Stomach smooth muscle (tissue), 2 donors: ENCODE measurements at regions not wholly inside any gene's neighbourhood (a gene's known extent, or its start where the extent isn't known, plus 50 kb on each side); places are given as distances from the start of the nearest gene placed in this dataset.

Experiments
- H3K27ac ChIP-seq: one replicate; pipeline ENCODE4 v1.7.0; 2013; ENCODE audit warnings: mild to moderate bottlenecking, low read length, inconsistent platforms
- H3K27me3 ChIP-seq, 2 donors: one replicate each; pipeline ENCODE4 v1.7.0; 2013; ENCODE audit warnings: low read length in 2 of 2; ENCODE audit not compliant: insufficient read depth in 2 of 2, control insufficient read depth in 1 of 2
- H3K36me3 ChIP-seq, 2 donors: one replicate each; pipeline ENCODE4 v1.7.0; 2013; ENCODE audit warnings: low read length in 2 of 2; ENCODE audit not compliant: control insufficient read depth in 2 of 2, insufficient read depth in 2 of 2
- H3K4me1 ChIP-seq: one replicate; pipeline ENCODE4 v1.7.0; 2013; ENCODE audit warnings: low read length; ENCODE audit not compliant: control insufficient read depth, insufficient read depth
- H3K4me3 ChIP-seq, 2 donors: one replicate each; pipeline ENCODE4 v1.7.0; 2013; ENCODE audit warnings: low read length in 2 of 2
- H3K9ac ChIP-seq, 2 donors: one replicate each; pipeline ENCODE4 v1.7.0; 2013; ENCODE audit warnings: low read length in 2 of 2, mild to moderate bottlenecking in 1 of 2
- H3K9me3 ChIP-seq, 2 donors: one replicate each; pipeline ENCODE4 v1.7.0; 2013; ENCODE audit warnings: low read length in 2 of 2; ENCODE audit not compliant: control insufficient read depth in 2 of 2
- donor health status: healthy.
- donor health status: Pancreatic carcinoma.

DNA sequence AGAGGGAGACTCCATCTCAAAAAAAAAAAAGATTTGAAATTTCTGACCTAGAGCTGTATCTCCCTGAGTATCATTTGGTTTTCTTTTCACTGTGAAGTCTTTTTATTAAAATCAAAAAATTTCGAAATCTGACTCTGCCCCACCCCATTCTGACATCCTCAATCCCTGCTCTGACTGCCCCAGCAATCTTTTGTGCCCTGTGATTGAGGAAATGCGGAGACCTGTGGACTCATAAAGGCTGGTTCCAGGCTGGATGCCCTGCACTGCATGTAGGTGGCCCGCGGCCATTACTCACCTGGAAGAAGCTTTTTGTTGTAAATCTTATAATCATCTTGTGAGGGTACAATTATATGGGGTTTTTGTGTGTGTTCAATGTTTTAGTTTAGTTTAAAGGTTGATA is 147.3 kb upstream of the SEMA6D start:
- peaks cover 6% of the 10 kb centered on the region for H3K4me1 ChIP-seq
- no peak overlapping the region for H3K4me3 ChIP-seq
- no peaks in the 10 kb centered on the region for H3K9me3 ChIP-seq
- no peaks in the 10 kb centered on the region for H3K27me3 ChIP-seq
- H3K27ac ChIP-seq = no peak overlapping the region
- H3K36me3 ChIP-seq = no peaks in the 10 kb centered on the region
- H3K9ac ChIP-seq = no peak overlapping the region

DNA sequence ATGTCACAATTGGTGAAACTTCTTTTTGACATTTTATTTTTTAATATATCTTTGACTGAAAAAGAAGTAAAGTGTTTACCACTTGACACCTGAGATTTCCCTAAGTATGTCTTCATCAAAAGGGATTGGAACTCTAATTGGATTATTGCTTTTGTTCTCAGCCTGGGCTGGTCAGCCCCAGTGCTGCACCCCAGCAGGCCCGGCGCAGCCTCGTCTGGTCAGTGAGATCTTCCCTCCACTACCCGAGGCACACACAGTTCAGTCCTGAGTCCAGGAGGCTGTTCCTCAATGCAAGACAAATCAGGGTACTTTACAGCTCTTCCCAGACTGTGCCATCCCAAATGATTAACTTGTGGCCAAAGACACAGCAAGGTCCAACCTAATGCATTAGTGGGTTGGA is 146.9 kb upstream of the SEMA6D start:
- H3K36me3 ChIP-seq = no peaks in the 10 kb centered on the region
- no peaks in the 10 kb centered on the region for H3K9me3 ChIP-seq
- no peak overlapping the region for H3K9ac ChIP-seq
- H3K4me3 ChIP-seq = no peak overlapping the region
- no peak overlapping the region for H3K27ac ChIP-seq
- H3K27me3 ChIP-seq = no peaks in the 10 kb centered on the region
- H3K4me1 ChIP-seq = peaks cover 6% of the 10 kb centered on the region

DNA sequence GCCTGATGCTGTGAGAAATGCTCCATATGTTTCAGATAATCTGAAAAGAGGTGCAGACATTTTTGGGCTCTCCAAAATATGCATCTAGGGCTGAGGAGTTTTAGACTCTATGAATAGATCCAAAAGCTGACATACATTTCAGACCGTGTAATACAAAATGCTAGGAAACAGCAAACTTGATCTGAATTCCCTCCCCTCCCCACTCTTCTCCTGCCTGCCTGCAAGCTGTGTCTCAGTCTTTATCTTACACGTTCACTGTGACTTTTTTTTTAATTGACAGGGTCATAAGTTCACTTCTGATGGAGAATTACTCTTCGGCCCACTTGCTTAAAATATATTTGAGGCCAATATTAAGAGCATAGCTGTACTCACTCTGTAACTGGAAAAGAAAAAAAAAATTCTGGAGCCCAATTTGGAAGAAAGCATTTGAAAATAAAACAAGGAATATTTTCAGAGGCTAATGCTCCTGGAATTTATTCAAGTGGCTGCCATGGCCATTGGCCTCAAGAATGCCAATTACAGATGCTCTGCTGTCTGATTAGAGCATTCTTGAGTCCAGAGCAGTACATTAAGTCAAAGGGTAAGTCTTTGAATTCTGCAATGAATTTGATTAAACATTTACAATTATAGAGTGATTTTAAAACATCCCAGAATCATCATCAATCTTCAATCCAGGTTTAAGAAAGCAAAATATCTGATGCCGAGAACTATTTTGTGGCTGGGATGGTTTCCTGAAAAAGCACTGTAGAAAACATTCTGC is 146.2 kb upstream of the SEMA6D start:
- H3K27me3 ChIP-seq = no peaks in the 10 kb centered on the region
- peaks cover 6% of the 10 kb centered on the region for H3K4me1 ChIP-seq
- H3K4me3 ChIP-seq = no peak overlapping the region
- no peaks in the 10 kb centered on the region for H3K36me3 ChIP-seq
- no peaks in the 10 kb centered on the region for H3K9me3 ChIP-seq
- no peak overlapping the region for H3K9ac ChIP-seq
- H3K27ac ChIP-seq = no peak overlapping the region

DNA sequence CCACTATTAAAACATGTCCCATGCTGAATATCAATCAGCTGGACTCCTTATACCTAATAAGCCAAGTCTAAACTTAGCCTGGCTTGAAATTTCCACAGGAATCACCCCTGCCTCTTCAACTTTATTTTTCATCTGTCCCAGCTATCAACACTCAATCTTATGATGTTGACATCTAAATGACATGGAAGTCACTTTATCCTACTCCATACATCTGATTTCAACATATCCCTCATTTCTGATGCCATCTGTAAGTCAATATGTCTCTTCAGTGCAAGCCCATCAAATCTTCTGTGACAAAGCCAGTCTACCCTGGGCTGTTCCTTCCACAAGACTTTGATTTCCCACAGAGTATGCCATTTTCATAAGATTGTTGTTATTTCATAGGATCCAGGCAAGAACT is 143.6 kb upstream of the SEMA6D start:
- Histone ChIP-seq H3K9me3 (no peaks in the 10 kb centered on the region), H3K27ac (no peak overlapping the region), H3K27me3 (no peaks in the 10 kb centered on the region)

DNA sequence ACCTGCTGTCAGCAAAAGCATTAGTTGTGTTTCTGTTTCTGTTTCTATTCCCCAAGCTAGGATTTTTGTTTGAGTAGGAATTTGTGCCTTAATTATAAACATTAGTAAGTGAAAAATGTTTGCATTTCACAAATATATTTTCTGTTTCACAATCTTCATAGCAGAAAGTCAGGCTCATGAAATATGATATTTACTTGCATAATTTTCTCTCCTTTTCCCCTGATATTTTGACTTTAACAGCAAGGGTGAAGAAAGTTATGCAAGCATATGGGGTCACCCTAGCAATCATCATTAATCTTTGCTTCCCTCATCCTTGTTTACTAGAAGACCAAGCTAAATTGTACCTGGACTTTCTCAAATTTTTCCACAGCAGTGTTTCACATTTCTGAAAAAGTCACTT is 140.3 kb upstream of the SEMA6D start:
- H3K27me3 ChIP-seq = no peaks in the 10 kb centered on the region
- H3K36me3 ChIP-seq = no peaks in the 10 kb centered on the region
- H3K9ac ChIP-seq = no peak overlapping the region
- no peak overlapping the region for H3K4me3 ChIP-seq
- peaks cover 7% of the 10 kb centered on the region for H3K4me1 ChIP-seq
- H3K9me3 ChIP-seq = no peaks in the 10 kb centered on the region
- no peak overlapping the region for H3K27ac ChIP-seq

More for the DNA sequence above, 143.6 kb upstream of the SEMA6D start:
- no peaks in the 10 kb centered on the region for H3K36me3 ChIP-seq
- no peak overlapping the region for H3K9ac ChIP-seq
- no peak overlapping the region for H3K4me3 ChIP-seq
- H3K4me1 ChIP-seq = peaks cover 13% of the 10 kb centered on the region

DNA sequence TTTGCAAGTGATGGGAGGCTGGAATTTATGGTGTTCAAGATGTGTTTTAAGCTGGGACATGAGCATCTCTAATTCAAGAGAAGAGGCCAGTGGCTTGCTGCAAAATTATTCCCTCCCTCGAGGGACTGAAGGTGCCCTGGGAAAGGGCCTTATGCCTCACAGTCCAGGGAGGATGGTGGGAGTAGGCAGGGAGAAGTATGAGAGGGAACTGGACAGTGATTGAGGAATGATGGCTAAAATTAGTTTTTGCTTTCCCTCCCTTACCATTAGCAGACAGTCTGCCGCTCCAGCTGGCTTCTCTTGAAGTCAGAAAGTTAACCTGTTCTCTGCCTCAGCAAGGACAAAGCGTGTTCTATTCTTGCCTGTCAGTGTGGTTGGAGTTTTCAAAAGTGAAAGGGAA is 139.8 kb upstream of the SEMA6D start:
- peaks cover 7% of the 10 kb centered on the region for H3K4me1 ChIP-seq
- H3K27ac ChIP-seq = no peak overlapping the region
- H3K9me3 ChIP-seq = no peaks in the 10 kb centered on the region
- no peaks in the 10 kb centered on the region for H3K36me3 ChIP-seq
- no peaks in the 10 kb centered on the region for H3K27me3 ChIP-seq
- H3K9ac ChIP-seq = no peak overlapping the region
- H3K4me3 ChIP-seq = no peak overlapping the region

DNA sequence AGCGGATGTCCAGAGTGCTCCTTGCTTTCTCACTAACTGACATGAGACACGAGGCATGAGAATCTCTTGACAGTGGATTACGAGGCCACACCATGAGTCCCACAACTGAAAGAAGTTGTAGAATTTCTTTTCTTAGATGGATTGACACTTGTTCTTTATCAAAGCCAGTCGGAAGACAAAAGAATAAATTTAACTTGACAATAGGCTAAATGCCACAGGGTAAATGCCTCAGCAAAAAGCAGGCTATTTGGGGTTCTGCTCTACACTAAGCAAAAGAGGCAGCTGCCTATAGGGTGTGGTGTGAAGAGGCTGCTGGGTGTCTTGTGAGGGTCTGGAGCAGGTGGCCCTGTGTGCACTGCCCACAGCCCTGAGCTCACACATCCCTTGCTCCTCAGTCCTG is 135.1 kb upstream of the SEMA6D start:
- peaks cover 6% of the 10 kb centered on the region for H3K4me1 ChIP-seq
- no peak overlapping the region for H3K4me3 ChIP-seq
- H3K9ac ChIP-seq = no peak overlapping the region
- H3K27ac ChIP-seq = no peak overlapping the region
- no peaks in the 10 kb centered on the region for H3K9me3 ChIP-seq
- no peaks in the 10 kb centered on the region for H3K27me3 ChIP-seq
- no peaks in the 10 kb centered on the region for H3K36me3 ChIP-seq

DNA sequence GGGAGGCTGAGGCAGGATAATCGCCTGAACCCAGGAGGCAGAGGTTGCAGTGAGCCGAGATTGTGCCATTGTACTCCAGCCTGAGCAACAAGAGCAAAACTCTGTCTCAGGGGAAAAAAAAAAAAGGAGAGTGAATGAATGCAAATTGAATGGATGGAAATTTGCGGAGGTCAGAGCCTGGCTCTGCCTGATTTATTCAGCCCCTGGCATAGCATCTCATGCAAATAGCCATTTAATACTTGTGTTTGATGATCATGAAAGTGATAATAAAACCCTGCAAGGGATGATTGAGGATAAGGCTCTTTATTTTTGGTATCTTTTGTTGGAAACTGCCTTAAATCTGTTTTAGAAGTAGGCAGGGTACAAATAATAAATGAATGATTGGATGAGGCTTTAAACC is 133.0 kb upstream of the SEMA6D start:
- no peaks in the 10 kb centered on the region for H3K27me3 ChIP-seq
- H3K4me1 ChIP-seq = peaks cover 3% of the 10 kb centered on the region
- H3K9me3 ChIP-seq = no peaks in the 10 kb centered on the region
- H3K4me3 ChIP-seq = no peak overlapping the region
- H3K27ac ChIP-seq = no peak overlapping the region
- no peak overlapping the region for H3K9ac ChIP-seq
- H3K36me3 ChIP-seq = no peaks in the 10 kb centered on the region

DNA sequence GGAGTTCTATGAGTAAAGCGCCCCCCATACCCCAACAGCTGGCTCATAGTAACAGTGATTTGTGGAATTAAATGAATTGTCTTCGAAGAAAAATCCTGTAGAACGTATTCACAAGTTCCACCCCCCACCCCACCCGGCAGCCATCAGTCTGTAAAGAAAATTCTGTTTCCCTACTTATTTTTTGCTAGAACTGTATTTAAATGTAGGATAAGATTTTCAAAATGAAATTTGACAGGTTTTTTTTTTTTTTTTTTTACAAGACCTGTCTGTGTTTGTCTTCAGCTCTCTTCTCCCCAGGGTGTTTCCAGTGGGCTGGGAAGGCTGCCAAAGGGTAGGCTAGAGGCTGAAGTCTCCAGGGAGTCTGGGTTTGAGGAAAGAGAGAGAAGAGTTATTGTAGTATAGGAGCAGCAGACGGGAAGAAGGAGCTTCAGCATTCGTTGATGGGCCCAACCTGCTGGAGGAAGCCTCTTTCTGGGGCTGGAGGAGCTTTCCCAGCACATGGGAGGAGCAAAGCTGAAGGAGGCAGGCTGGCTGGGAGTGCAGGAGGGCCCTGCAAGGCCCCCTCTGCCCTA is 130.6 kb upstream of the SEMA6D start:
- Histone ChIP-seq H3K27me3 (no peaks in the 10 kb centered on the region), H3K4me1 (peaks cover 3% of the 10 kb centered on the region), H3K4me3 (no peak overlapping the region), H3K9ac (no peak overlapping the region), H3K36me3 (no peaks in the 10 kb centered on the region), H3K9me3 (no peaks in the 10 kb centered on the region), H3K27ac (no peak overlapping the region)

DNA sequence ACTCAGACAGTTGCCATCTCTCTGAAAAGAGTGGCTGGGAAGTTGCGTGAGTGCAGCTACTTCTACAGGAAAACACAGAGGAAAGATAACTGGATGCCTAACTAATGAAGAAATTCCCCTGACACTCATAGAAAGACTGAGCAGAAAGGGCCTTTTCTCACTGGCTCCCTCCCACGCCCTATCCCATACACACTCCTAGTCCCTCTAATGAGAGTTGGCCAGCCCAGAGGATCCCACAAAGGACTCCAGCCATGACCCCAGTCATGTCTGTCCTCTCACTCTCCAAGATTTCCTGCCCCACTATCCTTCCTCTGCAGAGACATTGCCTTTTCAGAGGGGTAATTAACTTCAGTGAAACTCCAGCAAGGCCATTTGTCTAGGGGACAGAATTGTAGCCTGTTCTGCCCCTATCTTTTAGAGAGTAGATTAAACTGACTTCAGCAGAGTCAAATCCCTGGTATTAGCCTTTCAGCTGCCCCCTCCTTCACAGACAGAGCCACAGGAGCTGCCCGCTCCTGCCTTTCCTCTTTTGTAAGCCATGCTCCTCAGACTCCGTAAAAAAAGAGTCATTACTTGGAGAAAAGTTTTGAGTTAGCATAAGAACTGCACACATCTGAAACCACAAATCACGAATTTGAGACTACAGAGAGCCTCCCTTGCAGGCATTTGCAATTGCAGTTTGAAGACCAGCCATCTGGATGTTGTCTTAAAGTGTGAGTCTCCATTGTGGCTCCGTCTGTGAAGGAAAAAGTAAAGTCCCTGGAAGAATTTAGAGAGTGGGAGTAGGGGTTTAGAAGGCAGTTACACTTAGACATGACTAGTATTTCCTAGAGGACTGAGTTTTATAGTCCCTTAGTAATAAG is 129.1 kb upstream of the SEMA6D start:
- H3K4me1 ChIP-seq = peaks cover 3% of the 10 kb centered on the region
- H3K9ac ChIP-seq = no peak overlapping the region
- no peak overlapping the region for H3K4me3 ChIP-seq
- H3K27me3 ChIP-seq = no peaks in the 10 kb centered on the region
- no peak overlapping the region for H3K27ac ChIP-seq
- no peaks in the 10 kb centered on the region for H3K36me3 ChIP-seq
- no peaks in the 10 kb centered on the region for H3K9me3 ChIP-seq
